Naive B cell (primary cell): ENCODE measurements at regions not wholly inside any gene's neighbourhood (a gene's known extent, or its start where the extent isn't known, plus 50 kb on each side); places are given as distances from the start of the nearest gene placed in this dataset.

Experiments
- ATAC-seq, 2 donors: fragments of 150-1000 bp; cut with Tn5 transposase; 2 replicates each; pipeline ENCODE4 v1.10.0; 2021; ENCODE audit warnings: low read depth in 2 of 2, mild to moderate bottlenecking in 2 of 2, moderate library complexity in 2 of 2
- DNase-seq: peaks from one replicate; pipeline ENCODE4 v3.0.0; 2022
- H3K27ac Mint-ChIP-seq, 6 donors: one replicate each; pipeline ENCODE4 v1.8.0; 2020 to 2022; ENCODE audit warnings: mild to moderate bottlenecking in 6 of 6, mixed read lengths in 6 of 6, moderate library complexity in 5 of 6, inconsistent platforms in 2 of 6
- H3K27me3 Mint-ChIP-seq, 3 donors: one replicate each; pipeline ENCODE4 v1.8.0; 2021 to 2022; ENCODE audit warnings: mixed read lengths in 3 of 3, mild to moderate bottlenecking in 1 of 3
- H3K36me3 Mint-ChIP-seq, 2 donors: one replicate each; pipeline ENCODE4 v1.8.0; 2020 to 2022; ENCODE audit warnings: mixed read lengths in 2 of 2, inconsistent platforms in 1 of 2, mild to moderate bottlenecking in 1 of 2
- H3K4me1 Mint-ChIP-seq, 3 donors: one replicate each; pipeline ENCODE4 v1.8.0; 2020 to 2022; ENCODE audit warnings: mixed read lengths in 3 of 3, inconsistent platforms in 1 of 3, mild to moderate bottlenecking in 1 of 3, moderate library complexity in 1 of 3
- H3K4me3 Mint-ChIP-seq, 8 donors: one replicate each; pipeline ENCODE4 v1.8.0; 2020 to 2022; ENCODE audit warnings: mild to moderate bottlenecking in 8 of 8, mixed read lengths in 8 of 8, moderate library complexity in 8 of 8, inconsistent platforms in 2 of 8
- H3K9me3 Mint-ChIP-seq, 7 donors: one replicate each; pipeline ENCODE4 v1.8.0; 2020 to 2022; ENCODE audit warnings: mixed read lengths in 7 of 7, mild to moderate bottlenecking in 5 of 7, inconsistent platforms in 2 of 7, moderate library complexity in 1 of 7

- Mint-ChIP-seq H3K4me1 (no peaks in the 10 kb centered on the region), H3K4me3 (no peak overlapping the region), H3K27ac (peak overlapping the region in 1 of 6 donors; percentile 13), H3K27me3 (no peaks in the 10 kb centered on the region), H3K9me3 (peaks cover 0 to 16% (median 4%) of the 10 kb centered on the region in 7 donors), H3K36me3 (no peaks in the 10 kb centered on the region)
- ATAC-seq (no peak), DNase-seq (no peak)
Observed at GRCh38 chr1:213750231-213751063, 237.3 kb upstream of the PROX1 start.

- no peaks in the 10 kb centered on the region for H3K4me1 Mint-ChIP-seq
- peaks cover 0 to 16% (median 4%) of the 10 kb centered on the region in 7 donors for H3K9me3 Mint-ChIP-seq
- no peak overlapping the region for H3K4me3 Mint-ChIP-seq
- no peaks in the 10 kb centered on the region for H3K27me3 Mint-ChIP-seq
- ATAC-seq (no peak), DNase-seq (no peak)
- H3K36me3 Mint-ChIP-seq, result no peaks in the 10 kb centered on the region
- H3K27ac Mint-ChIP-seq, result no peak overlapping the region
Observed at GRCh38 chr1:213751064-213751397, 236.7 kb upstream of the PROX1 start.

GRCh38 chr1:213759359-213760181, 228.2 kb upstream of the PROX1 start:
- Mint-ChIP-seq H3K4me1 (no peaks in the 10 kb centered on the region), H3K9me3 (peaks cover 0 to 19% (median 7%) of the 10 kb centered on the region in 7 donors), H3K36me3 (peaks cover 0 to 7% of the 10 kb centered on the region in 2 donors), H3K4me3 (no peak overlapping the region), H3K27ac (no peak overlapping the region), H3K27me3 (no peaks in the 10 kb centered on the region)
- DNase-seq (no peak), ATAC-seq (no peak)

GRCh38 chr1:213761845-213762407, 225.8 kb upstream of the PROX1 start:
- Mint-ChIP-seq H3K4me1 (no peaks in the 10 kb centered on the region), H3K36me3 (peaks cover 0 to 10% of the 10 kb centered on the region in 2 donors), H3K27me3 (peaks cover 0 to 12% (median 4%) of the 10 kb centered on the region in 3 donors), H3K4me3 (no peak overlapping the region), H3K9me3 (peaks cover 0 to 20% (median 6%) of the 10 kb centered on the region in 7 donors), H3K27ac (no peak overlapping the region)
- no peak for ATAC-seq
- no peak for DNase-seq

GRCh38 chr1:213767683-213768082, 220.1 kb upstream of the PROX1 start:
- no peaks in the 10 kb centered on the region for H3K4me1 Mint-ChIP-seq
- ATAC-seq (no peak), DNase-seq (no peak)
- H3K4me3 Mint-ChIP-seq, result no peak overlapping the region
- H3K27ac Mint-ChIP-seq, result no peak overlapping the region
- H3K36me3 Mint-ChIP-seq, result peaks cover 0 to 8% of the 10 kb centered on the region in 2 donors
- H3K27me3 Mint-ChIP-seq, result peaks cover 0 to 19% (median 4%) of the 10 kb centered on the region in 3 donors
- peaks cover 0 to 18% (median 5%) of the 10 kb centered on the region in 7 donors for H3K9me3 Mint-ChIP-seq

- H3K36me3 Mint-ChIP-seq, result no peaks in the 10 kb centered on the region
- no peaks in the 10 kb centered on the region for H3K4me1 Mint-ChIP-seq
- peaks cover 0 to 2% (median 0%) of the 10 kb centered on the region in 3 donors for H3K27me3 Mint-ChIP-seq
Observed at GRCh38 chr1:213772128-213773063, 215.4 kb upstream of the PROX1 start.

GRCh38 chr1:213773975-213774374, 213.8 kb upstream of the PROX1 start:
- Mint-ChIP-seq H3K36me3 (no peaks in the 10 kb centered on the region), H3K27me3 (no peaks in the 10 kb centered on the region), H3K9me3 (peaks cover 0 to 5% (median 1%) of the 10 kb centered on the region in 7 donors), H3K27ac (no peak overlapping the region), H3K4me1 (no peaks in the 10 kb centered on the region), H3K4me3 (peak overlapping the region in 1 of 8 donors; percentile 53)
- ATAC-seq, result no peak
- DNase-seq, result no peak

More at GRCh38 chr1:213772128-213773063, 215.4 kb upstream of the PROX1 start:
- no peak for DNase-seq
- no peak for ATAC-seq
- no peak overlapping the region for H3K4me3 Mint-ChIP-seq
- no peak overlapping the region for H3K27ac Mint-ChIP-seq
- peaks cover 0 to 6% (median 1%) of the 10 kb centered on the region in 7 donors for H3K9me3 Mint-ChIP-seq

- DNase-seq, result no peak
- Mint-ChIP-seq H3K27me3 (peaks cover 0 to 10% (median 0%) of the 10 kb centered on the region in 3 donors), H3K4me3 (no peak overlapping the region), H3K4me1 (no peaks in the 10 kb centered on the region), H3K27ac (no peak overlapping the region), H3K36me3 (no peaks in the 10 kb centered on the region), H3K9me3 (peaks cover 0 to 8% (median 2%) of the 10 kb centered on the region in 7 donors)
- ATAC-seq, result no peak
Observed at GRCh38 chr1:213776969-213777368, 210.8 kb upstream of the PROX1 start.

GRCh38 chr1:213779228-213779627, 208.5 kb upstream of the PROX1 start:
- H3K4me1 Mint-ChIP-seq, result no peaks in the 10 kb centered on the region
- peaks cover 0 to 11% (median 2%) of the 10 kb centered on the region in 7 donors for H3K9me3 Mint-ChIP-seq
- no peak overlapping the region for H3K27ac Mint-ChIP-seq
- H3K36me3 Mint-ChIP-seq, result no peaks in the 10 kb centered on the region
- no peak overlapping the region for H3K4me3 Mint-ChIP-seq
- DNase-seq (no peak), ATAC-seq (no peak)
- peaks cover 0 to 17% (median 0%) of the 10 kb centered on the region in 3 donors for H3K27me3 Mint-ChIP-seq

GRCh38 chr1:213782941-213783672, 204.7 kb upstream of the PROX1 start:
- H3K9me3 Mint-ChIP-seq, result peaks cover 0 to 11% (median 3%) of the 10 kb centered on the region in 7 donors
- no peak for DNase-seq
- ATAC-seq, result no peak
- H3K27me3 Mint-ChIP-seq, result peaks cover 0 to 17% (median 0%) of the 10 kb centered on the region in 3 donors
- no peaks in the 10 kb centered on the region for H3K36me3 Mint-ChIP-seq
- no peaks in the 10 kb centered on the region for H3K4me1 Mint-ChIP-seq
- H3K4me3 Mint-ChIP-seq, result no peak overlapping the region
- H3K27ac Mint-ChIP-seq, result no peak overlapping the region

GRCh38 chr1:213783893-213784292, 203.9 kb upstream of the PROX1 start:
- Mint-ChIP-seq H3K4me3 (no peak overlapping the region), H3K4me1 (no peaks in the 10 kb centered on the region), H3K36me3 (no peaks in the 10 kb centered on the region), H3K27ac (no peak overlapping the region), H3K9me3 (peaks cover 0 to 11% (median 3%) of the 10 kb centered on the region in 7 donors), H3K27me3 (peaks cover 0 to 17% (median 0%) of the 10 kb centered on the region in 3 donors)
- ATAC-seq (no peak), DNase-seq (no peak)

- Mint-ChIP-seq H3K4me3 (no peak overlapping the region), H3K27me3 (peaks cover 0 to 7% (median 0%) of the 10 kb centered on the region in 3 donors), H3K4me1 (no peaks in the 10 kb centered on the region), H3K27ac (no peak overlapping the region), H3K9me3 (peaks cover 0 to 10% (median 1%) of the 10 kb centered on the region in 7 donors), H3K36me3 (no peaks in the 10 kb centered on the region)
- DNase-seq (no peak), ATAC-seq (no peak)
Observed at GRCh38 chr1:213786683-213787082, 201.1 kb upstream of the PROX1 start.
